Fibroblast of skin of left quadriceps (primary cell): ENCODE measurements at regions not wholly inside any gene's neighbourhood (a gene's known extent, or its start where the extent isn't known, plus 50 kb on each side); places are given as distances from the start of the nearest gene placed in this dataset.
"Not testable (repeated sequence)": the region's sequence is repeated elsewhere in the genome, so short reads cannot be mapped to it uniquely, and the experiment has no call there.

ENCODE experiments used
- DNase-seq, 2 experiments: peaks; one replicate each; pipeline ENCODE4 v3.0.0-alpha.2; 2013; ENCODE audit warnings: low read depth in 2 of 2

DNA sequence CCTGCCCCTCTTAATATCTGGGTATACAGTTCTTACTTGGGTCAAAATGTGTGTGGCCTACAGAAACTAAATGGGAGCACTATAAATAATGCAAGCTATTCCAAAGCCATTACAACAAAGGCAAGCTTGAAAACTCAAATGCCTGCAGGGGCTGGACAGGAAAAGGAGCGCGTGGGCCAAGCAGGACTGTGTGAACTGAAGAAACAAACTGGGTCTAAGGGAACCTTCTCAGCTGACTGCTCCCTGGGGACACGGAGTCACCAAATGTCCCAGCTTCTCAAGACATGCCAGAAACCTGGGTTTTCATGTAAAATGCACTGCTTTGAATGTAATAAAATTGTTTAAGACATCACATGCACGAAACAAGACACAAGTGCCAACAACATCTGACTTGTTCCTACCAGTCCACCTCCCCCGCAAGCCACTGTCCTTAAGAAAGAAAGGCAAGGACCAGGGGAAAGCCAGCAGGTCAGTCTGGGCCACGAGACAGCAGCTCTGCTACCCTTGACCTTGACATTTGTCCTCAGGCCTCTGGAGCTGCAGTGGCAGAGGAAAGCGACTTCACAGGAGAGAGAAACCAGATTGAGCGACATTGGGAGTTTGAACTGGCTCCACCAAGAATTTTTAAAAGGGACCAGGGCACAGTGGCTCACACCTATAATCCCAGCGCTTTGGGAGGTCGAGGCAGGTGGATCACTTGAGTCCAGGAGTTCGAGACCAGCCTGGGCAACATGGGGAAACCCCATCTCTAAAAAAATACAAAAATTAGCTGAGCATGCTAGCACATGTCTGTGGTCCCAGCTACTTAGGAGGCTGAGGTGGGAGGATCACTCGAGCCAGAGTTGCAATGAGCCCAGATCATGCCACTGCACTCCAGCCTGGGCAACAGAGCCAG is 89.7 kb upstream of the SH3BP4 start:
- DNase-seq, result no peak

DNA sequence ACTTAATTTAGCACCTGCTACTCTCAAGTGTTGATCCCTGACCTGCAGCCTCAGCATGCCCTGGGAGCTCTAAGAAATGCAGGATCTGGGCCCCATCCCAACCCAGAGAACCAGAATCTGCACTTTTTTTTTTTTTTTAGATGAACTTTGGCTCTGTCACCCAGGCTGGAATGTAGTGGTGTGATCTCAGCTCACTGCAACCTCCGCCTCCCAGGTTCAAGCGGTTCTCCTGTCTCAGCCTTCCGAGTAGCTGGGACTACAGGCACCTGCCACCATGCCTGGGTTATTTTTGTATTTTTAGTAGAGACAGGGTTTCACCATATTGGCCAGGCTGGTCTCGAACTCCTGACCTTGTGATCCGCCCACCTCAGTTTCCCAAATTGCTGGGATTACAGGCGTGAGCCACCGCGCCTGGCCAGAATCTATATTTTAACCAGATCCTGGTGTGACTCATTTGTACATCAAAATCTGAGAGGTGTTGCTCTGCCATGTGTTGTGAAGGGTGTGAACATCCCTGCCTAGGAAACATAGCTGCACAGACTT is 92.4 kb upstream of the SH3BP4 start:
- DNase-seq, result not testable (repeated sequence)

- no peak for DNase-seq
These were observed 93.0 kb upstream of the SH3BP4 start for GRCh38 chr2:234858790-234859329.

DNA sequence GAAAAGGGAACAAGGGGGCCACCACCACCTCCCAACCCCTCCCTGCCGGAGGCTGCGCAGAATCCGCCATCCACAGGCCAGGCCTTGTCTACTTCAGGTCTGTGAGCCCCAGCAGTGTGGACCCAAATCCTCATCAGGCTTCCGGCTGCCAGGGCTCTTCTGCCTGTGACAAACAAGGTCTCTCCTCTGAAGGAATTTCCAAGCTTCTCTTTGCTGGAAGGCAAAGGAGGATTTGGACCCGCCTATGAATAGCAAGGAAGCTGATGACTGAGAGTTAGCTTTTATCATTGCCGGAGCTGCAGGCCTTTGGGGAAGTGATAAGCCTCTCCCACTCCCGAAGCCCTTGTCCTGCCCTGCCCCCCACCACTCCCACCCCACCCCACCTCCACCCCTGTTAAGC is 93.7 kb upstream of the SH3BP4 start:
- no peak for DNase-seq

DNA sequence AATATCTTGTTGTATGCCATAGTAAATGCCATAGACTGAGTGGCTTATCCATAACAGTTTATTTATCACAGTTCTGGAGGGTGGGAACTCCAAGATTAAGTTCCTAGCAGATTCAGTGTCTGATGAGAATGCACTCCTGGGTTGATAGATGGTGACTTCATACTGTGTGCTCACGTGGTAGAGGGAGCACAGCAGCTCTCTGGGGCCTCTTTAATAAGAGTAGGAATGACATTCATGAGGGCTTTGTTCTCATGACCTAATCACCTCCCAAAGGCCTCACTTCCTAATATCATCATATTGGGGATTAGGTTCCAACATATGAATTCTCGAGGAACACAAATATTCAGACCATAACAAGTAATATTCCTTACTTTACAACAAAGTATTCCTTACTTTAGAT is 98.1 kb upstream of the SH3BP4 start:
- DNase-seq, result no peak

- no peak for DNase-seq
These were observed 98.9 kb upstream of the SH3BP4 start for GRCh38 chr2:234852941-234853340.

GRCh38 chr2:234852035-234852434 is 99.8 kb upstream of the SH3BP4 start:
- no peak for DNase-seq

GRCh38 chr2:234851451-234851850 is 100.4 kb upstream of the SH3BP4 start:
- no peak for DNase-seq

DNA sequence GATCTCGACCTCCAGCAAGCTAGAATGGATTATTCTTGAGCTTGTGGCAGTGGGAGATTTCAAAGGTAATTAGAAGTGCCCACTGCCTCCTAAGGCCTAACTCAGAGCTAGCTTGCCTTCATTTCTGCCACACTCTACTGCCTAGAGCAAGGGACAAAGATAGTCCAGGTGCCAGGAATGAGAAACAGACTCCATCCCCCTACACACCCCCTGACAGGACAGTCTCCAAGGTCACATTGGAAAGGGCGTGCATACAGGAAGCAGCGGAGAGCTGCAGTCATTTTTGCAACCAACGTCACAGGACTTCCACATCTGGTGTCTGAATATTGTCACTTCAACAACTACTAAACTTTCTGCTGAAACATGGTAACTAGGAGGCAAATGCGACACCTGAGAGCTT is 101.0 kb upstream of the SH3BP4 start:
- no peak for DNase-seq

GRCh38 chr2:234849678-234850077 is 102.1 kb upstream of the SH3BP4 start:
- no peak for DNase-seq

- DNase-seq, result no peak
These were observed 103.2 kb upstream of the SH3BP4 start for GRCh38 chr2:234848578-234848977.

- DNase-seq, result no peak
These were observed 104.2 kb upstream of the SH3BP4 start for GRCh38 chr2:234847639-234848038.

GRCh38 chr2:234847364-234847635 is 104.5 kb upstream of the SH3BP4 start:
- DNase-seq, result no peak

DNA sequence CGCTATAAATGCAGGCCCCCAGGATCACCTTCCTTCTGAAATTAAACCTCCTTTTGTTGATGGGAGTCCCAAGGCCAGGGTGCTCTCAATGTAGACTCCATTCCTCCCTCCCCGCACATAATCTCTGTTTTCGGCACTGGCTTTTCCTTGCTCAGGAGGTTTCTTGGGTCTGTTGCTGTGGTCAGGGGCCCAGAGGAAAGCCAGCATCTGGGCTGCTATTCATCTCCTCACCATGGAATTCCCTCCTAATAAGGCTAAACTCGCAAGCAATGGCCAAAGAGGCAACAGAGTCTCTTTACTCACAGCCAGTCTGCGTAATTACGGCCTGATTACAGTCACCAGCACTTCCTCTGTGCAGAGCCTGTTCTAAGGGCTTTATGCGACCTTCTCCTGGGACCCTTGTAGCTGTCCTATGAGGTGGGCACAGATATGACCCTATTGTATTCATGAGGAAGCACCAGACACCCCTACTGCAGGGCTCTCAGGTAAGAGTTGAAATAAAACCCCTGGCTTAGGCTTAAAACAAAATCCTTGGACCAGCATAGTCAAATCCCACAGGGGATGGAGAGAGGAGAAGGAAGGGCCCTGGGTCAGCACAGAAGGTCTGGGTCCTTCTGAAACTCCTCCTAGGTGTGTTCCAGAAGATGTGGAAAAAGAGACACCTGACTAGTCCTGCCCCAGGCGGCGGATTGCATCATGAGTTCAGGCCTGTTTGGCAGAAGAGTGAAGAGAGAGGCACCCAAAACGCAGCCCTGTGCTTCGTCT is 105.0 kb upstream of the SH3BP4 start:
- DNase-seq, result no peak

GRCh38 chr2:234845602-234846590 is 105.9 kb upstream of the SH3BP4 start:
- no peak for DNase-seq

DNA sequence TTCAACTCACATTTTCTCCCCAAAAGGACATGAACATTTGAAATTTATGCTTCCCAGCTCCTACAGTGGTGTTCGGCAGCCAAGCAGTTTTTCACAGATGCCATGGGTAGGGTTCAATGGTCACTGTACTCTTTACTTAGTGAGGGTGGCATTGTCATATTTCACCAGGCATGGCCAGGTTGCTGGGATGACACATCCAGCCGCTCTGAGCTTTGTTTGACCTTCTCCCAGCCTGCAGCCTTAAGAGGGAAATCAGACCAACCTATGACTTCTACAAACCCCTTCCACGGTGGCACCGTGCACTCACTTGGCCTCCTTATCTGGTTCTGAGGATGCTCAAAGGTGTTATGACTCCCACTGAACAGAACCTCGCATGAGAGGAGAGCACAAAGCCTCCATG is 108.4 kb upstream of the SH3BP4 start:
- DNase-seq, result no peak

GRCh38 chr2:234842753-234843152 is 109.1 kb upstream of the SH3BP4 start:
- no peak for DNase-seq

DNA sequence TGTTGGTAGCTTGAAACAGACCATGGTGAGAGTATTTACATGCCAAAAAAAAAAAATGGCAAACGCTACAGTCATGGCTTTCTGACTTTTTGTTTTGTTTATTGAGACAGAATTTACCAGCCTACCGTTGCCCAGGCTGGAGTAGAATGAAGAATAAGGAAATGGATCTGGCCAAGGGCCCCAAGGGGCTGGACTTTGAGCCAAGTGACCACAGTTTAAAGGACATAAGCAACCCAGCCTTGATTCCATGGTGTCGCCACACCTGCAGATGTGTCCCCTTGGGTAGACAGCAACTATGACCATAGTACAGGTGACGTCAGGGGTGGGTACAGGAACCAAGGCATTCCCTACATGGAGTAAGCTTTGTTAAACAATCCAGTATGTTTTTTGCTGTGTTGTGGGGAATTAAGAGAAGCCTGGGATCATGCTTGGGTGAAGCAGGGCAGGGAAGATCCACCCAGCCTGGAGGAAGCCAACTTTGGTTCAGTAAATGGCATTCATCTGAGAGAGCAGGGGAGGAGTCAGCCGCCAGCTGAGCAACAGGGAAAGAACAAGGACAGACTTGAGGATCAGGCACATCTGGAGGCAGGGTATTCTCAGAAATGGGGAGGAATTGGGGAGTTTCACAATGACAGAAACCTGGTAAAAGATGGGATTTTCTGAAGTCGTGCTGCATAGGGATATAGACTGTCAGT is 110.3 kb upstream of the SH3BP4 start:
- no peak for DNase-seq

GRCh38 chr2:234840336-234840735 is 111.5 kb upstream of the SH3BP4 start:
- peak; percentile 95 to 96 for DNase-seq

- DNase-seq, result no peak
These were observed 112.5 kb upstream of the SH3BP4 start for GRCh38 chr2:234839285-234839684.

DNA sequence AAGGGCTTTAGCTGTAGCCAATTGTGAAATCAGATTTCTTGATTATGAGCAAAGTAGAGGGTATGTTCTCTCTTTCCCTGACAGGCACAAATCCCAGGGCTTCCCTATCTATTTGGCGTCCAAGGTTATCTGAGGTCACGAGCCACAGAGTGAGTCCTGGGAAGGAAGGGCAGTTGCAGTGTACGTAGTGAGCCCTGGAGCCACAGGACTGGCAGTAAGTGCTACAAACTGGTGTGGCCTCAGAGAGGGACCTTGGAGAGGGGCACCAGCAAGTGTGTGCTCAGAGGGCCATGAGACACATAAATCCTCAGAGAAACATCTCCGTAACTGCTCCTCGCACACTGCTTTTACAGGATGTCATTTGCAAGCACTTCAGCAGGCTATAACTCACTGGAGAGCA is 115.5 kb upstream of the SH3BP4 start:
- DNase-seq, result no peak
